ENCODE measurements at regions not wholly inside any gene's neighbourhood (a gene's known extent, or its start where the extent isn't known, plus 50 kb on each side); places are given as distances from the start of the nearest gene placed in this dataset.

DNA sequence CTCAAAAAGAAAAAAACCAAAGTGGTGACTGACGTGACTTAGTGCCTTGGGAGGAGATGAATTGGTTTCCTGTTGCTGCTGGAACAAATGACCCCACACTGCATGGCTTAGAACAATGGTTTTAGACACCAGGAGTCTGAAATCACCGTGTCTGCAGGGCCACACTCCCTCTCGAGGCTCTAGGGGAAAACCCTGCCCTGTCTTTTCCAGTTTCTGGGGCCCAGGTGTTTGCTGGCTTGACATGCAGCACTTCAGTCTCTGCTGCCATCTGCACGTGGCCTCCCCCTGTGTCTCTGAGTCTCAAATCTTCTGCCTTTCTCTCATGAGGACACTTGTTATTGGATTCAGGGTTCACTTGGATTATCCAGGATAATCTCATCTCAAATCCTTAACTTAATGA, 323.8 kb upstream of the TNRC6C start (continued):
- TF ChIP-seq, protein P1, sequence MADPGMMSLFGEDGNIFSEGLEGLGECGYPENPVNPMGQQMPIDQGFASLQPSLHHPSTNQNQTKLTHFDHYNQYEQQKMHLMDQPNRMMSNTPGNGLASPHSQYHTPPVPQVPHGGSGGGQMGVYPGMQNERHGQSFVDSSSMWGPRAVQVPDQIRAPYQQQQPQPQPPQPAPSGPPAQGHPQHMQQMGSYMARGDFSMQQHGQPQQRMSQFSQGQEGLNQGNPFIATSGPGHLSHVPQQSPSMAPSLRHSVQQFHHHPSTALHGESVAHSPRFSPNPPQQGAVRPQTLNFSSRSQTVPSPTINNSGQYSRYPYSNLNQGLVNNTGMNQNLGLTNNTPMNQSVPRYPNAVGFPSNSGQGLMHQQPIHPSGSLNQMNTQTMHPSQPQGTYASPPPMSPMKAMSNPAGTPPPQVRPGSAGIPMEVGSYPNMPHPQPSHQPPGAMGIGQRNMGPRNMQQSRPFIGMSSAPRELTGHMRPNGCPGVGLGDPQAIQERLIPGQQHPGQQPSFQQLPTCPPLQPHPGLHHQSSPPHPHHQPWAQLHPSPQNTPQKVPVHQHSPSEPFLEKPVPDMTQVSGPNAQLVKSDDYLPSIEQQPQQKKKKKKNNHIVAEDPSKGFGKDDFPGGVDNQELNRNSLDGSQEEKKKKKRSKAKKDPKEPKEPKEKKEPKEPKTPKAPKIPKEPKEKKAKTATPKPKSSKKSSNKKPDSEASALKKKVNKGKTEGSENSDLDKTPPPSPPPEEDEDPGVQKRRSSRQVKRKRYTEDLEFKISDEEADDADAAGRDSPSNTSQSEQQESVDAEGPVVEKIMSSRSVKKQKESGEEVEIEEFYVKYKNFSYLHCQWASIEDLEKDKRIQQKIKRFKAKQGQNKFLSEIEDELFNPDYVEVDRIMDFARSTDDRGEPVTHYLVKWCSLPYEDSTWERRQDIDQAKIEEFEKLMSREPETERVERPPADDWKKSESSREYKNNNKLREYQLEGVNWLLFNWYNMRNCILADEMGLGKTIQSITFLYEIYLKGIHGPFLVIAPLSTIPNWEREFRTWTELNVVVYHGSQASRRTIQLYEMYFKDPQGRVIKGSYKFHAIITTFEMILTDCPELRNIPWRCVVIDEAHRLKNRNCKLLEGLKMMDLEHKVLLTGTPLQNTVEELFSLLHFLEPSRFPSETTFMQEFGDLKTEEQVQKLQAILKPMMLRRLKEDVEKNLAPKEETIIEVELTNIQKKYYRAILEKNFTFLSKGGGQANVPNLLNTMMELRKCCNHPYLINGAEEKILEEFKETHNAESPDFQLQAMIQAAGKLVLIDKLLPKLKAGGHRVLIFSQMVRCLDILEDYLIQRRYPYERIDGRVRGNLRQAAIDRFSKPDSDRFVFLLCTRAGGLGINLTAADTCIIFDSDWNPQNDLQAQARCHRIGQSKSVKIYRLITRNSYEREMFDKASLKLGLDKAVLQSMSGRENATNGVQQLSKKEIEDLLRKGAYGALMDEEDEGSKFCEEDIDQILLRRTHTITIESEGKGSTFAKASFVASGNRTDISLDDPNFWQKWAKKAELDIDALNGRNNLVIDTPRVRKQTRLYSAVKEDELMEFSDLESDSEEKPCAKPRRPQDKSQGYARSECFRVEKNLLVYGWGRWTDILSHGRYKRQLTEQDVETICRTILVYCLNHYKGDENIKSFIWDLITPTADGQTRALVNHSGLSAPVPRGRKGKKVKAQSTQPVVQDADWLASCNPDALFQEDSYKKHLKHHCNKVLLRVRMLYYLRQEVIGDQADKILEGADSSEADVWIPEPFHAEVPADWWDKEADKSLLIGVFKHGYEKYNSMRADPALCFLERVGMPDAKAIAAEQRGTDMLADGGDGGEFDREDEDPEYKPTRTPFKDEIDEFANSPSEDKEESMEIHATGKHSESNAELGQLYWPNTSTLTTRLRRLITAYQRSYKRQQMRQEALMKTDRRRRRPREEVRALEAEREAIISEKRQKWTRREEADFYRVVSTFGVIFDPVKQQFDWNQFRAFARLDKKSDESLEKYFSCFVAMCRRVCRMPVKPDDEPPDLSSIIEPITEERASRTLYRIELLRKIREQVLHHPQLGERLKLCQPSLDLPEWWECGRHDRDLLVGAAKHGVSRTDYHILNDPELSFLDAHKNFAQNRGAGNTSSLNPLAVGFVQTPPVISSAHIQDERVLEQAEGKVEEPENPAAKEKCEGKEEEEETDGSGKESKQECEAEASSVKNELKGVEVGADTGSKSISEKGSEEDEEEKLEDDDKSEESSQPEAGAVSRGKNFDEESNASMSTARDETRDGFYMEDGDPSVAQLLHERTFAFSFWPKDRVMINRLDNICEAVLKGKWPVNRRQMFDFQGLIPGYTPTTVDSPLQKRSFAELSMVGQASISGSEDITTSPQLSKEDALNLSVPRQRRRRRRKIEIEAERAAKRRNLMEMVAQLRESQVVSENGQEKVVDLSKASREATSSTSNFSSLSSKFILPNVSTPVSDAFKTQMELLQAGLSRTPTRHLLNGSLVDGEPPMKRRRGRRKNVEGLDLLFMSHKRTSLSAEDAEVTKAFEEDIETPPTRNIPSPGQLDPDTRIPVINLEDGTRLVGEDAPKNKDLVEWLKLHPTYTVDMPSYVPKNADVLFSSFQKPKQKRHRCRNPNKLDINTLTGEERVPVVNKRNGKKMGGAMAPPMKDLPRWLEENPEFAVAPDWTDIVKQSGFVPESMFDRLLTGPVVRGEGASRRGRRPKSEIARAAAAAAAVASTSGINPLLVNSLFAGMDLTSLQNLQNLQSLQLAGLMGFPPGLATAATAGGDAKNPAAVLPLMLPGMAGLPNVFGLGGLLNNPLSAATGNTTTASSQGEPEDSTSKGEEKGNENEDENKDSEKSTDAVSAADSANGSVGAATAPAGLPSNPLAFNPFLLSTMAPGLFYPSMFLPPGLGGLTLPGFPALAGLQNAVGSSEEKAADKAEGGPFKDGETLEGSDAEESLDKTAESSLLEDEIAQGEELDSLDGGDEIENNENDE (IDR thresholded peaks at IDR 0.05; ENCODE audit: insufficient replicate concordance, low read length), result no peak
- no peak for TF ChIP-seq ZNF274 (IDR thresholded peaks at IDR 0.05; ENCODE audit: borderline replicate concordance, extremely low read depth, low read length)
- no peak for TF ChIP-seq RBBP5 (IDR thresholded peaks at IDR 0.05; ENCODE audit: borderline replicate concordance, low read depth, low read length)
- TF ChIP-seq, protein P2, sequence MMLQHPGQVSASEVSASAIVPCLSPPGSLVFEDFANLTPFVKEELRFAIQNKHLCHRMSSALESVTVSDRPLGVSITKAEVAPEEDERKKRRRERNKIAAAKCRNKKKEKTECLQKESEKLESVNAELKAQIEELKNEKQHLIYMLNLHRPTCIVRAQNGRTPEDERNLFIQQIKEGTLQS (IDR thresholded peaks at IDR 0.05; ENCODE audit: insufficient read depth, low read depth, low read length), result no peak
- no peak for TF ChIP-seq HDAC6 (IDR thresholded peaks at IDR 0.05; ENCODE audit: low read depth, low read length)
- TF ChIP-seq CEBPB (IDR thresholded peaks at IDR 0.05; ENCODE audit: low read depth, low read length), result no peak
- no peak for TF ChIP-seq EGR1 (IDR thresholded peaks at IDR 0.05; ENCODE audit: borderline replicate concordance, low read depth, low read length)
- TF ChIP-seq CTBP2 (IDR thresholded peaks at IDR 0.05; ENCODE audit: borderline replicate concordance, insufficient read depth, insufficient read length, low read length), result no peak
- TF ChIP-seq NANOG (IDR thresholded peaks at IDR 0.05; ENCODE audit: insufficient read depth, low read depth, low read length, poor library complexity, severe bottlenecking), result no peak
- no peak for TF ChIP-seq HDAC2 (IDR thresholded peaks at IDR 0.05; ENCODE audit: borderline replicate concordance in 1 of 2, low read depth in 2 of 2, low read length in 2 of 2)
- no peak for TF ChIP-seq CBX5 (IDR thresholded peaks at IDR 0.05; ENCODE audit: low read depth, low read length)
